ENCODE measurements at regions not wholly inside any gene's neighbourhood (a gene's known extent, or its start where the extent isn't known, plus 50 kb on each side); places are given as distances from the start of the nearest gene placed in this dataset.

- DNase-seq (ENCODE audit: low read depth in 4 of 4, low spot score in 1 of 4): no peak
Measured at GRCh38 chr3:35320646-35321407, 318.5 kb upstream of the ARPP21 start.

GRCh38 chr3:35322070-35322469 is 317.3 kb upstream of the ARPP21 start:
- no peak for DNase-seq (ENCODE audit: low read depth in 4 of 4, low spot score in 1 of 4)

DNA sequence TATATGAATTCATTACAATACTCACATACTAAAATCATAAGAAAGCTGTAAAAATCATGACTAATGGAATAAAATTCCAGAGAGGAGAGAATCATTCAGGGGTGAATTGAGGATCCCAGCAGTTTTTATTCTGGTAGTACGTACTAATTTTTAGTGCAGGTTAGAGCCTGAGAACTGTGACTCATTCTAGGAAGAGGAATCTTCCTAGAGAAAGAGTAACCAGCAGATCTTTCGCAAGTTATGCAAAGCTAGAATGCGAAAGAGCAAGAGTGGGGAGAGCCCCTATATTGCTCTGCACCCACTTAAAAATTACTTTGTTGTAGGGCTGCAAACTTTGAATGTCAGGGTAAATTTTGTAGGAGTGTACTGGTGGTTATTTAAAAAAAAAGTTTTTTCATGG is 303.6 kb upstream of the ARPP21 start:
- no peak for DNase-seq (ENCODE audit: low read depth in 4 of 4, low spot score in 1 of 4)

GRCh38 chr3:35336601-35337000 is 302.7 kb upstream of the ARPP21 start:
- no peak for DNase-seq (ENCODE audit: low read depth in 4 of 4, low spot score in 1 of 4)

- no peak for DNase-seq (ENCODE audit: low read depth in 4 of 4, low spot score in 1 of 4)
Measured at GRCh38 chr3:35338186-35338585, 301.1 kb upstream of the ARPP21 start.

GRCh38 chr3:35380196-35380595 is 259.1 kb upstream of the ARPP21 start:
- DNase-seq (ENCODE audit: low read depth in 4 of 4, low spot score in 1 of 4): no peak

- DNase-seq (ENCODE audit: low read depth in 4 of 4, low spot score in 1 of 4): no peak
Measured at GRCh38 chr3:35383216-35383615, 256.1 kb upstream of the ARPP21 start.

DNA sequence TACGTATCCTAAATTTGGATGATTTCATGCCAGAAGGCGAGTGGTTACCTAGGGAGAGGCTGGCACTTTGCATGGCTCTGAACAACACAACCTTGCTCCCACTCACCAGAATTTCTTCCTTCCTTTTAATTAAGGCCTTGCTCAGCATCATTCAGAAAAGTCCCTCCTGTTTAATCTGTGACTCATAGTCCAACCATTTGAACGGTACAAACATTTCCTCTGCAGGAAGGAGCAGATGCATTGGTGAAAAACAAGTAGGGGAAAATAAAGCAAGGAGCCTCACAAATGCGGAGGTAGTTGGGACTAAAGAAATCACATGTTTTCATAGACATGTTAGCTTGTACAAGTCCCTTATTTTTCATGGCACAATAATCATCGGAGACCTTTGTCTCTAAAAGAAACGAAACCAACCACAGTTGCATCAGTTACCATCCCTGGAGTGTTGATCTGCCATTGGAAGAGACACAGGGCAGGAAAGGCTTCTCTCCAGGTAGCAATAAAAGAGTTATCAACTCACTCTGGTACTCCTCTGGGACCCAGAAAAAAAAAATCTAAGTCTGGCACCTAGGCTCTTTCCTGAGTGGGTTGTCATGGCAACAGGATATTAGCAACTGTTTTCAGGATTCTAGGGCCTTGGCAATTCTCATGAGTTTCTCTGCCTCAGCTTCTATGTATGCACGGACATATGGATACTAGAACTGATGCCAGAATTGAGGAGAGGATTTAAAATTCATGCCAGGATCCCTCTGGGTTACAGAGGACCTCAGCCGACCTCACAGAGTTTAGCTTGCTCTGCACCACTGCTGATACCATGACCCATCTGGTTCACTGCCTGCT is 255.4 kb upstream of the ARPP21 start:
- DNase-seq (ENCODE audit: low read depth in 4 of 4, low spot score in 1 of 4): no peak

GRCh38 chr3:35385271-35385670 is 254.1 kb upstream of the ARPP21 start:
- DNase-seq (ENCODE audit: low read depth in 4 of 4, low spot score in 1 of 4): no peak

DNA sequence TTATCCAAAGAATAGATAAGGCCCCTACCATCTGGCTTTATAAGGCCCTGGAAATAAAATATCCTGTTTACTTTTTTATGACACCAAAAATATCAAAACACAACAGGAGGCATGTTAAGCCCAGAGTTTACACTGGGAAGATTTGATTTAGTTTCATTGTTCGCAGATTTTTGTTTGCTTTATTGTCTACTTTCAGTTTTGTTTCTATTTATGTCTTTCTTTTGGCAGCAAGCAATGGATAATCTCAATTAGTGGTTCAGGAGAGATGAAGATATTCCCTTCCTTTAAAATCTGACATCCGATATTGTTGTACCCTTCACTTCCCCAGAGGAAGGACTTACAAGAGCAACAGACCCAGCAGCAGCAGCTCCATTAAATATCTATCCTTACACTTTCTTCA is 249.4 kb upstream of the ARPP21 start:
- no peak for DNase-seq (ENCODE audit: low read depth in 4 of 4, low spot score in 1 of 4)

- DNase-seq (ENCODE audit: low read depth in 4 of 4, low spot score in 1 of 4): no peak
Measured at GRCh38 chr3:35392187-35392586, 247.1 kb upstream of the ARPP21 start.

DNA sequence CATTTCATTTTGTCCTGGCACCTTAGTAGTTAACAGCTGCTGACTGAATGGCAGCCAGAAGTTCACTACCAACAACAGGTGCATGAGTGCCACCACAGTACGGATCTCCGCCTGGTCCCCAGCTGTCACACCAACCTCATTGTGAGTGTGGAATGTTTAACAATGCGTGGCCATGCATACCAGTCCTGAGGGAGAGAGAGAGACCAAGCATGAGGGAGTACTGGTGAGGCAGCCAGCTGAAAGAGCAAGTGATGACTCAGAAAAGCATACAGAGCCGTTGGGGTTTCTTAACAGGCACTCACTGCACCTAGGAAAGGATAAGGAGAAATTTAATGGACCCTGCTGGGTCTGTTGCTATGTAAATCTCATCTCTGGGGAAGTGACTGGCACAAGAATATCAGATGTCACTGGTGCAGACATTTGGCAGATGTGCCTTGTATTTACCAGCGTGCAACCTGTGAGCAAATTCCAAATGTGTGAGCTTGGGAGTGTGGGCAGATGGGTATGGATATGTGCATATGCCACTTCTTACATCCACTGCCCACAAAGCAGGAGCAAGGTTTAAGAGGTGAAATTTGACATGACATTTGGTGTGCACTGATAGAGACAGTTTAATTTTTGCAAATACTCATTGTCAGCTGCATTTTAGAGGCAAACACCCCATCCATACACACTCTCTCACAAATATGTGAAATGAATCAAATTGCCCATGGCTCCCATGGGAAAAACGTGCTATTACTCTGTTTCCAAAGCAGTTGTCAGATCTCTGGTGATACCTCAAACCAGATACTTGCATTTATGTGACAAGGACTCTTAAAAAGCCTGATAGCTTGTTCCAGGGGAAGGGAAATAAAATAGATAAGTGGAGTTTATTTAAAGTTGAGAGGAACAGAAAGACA is 245.2 kb upstream of the ARPP21 start:
- DNase-seq (ENCODE audit: low read depth in 4 of 4, low spot score in 1 of 4): no peak

GRCh38 chr3:35394905-35395304 is 244.4 kb upstream of the ARPP21 start:
- no peak for DNase-seq (ENCODE audit: low read depth in 4 of 4, low spot score in 1 of 4)

- no peak for DNase-seq (ENCODE audit: low read depth in 4 of 4, low spot score in 1 of 4)
Measured at GRCh38 chr3:35401671-35402070, 237.7 kb upstream of the ARPP21 start.

GRCh38 chr3:35404571-35404970 is 234.8 kb upstream of the ARPP21 start:
- no peak for DNase-seq (ENCODE audit: low read depth in 4 of 4, low spot score in 1 of 4)

GRCh38 chr3:35408882-35409281 is 230.4 kb upstream of the ARPP21 start:
- DNase-seq (ENCODE audit: low read depth in 4 of 4, low spot score in 1 of 4): no peak

- no peak for DNase-seq (ENCODE audit: low read depth in 4 of 4, low spot score in 1 of 4)
Measured at GRCh38 chr3:35409991-35410390, 229.3 kb upstream of the ARPP21 start.

GRCh38 chr3:35413483-35413882 is 225.8 kb upstream of the ARPP21 start:
- DNase-seq (ENCODE audit: low read depth in 4 of 4, low spot score in 1 of 4): no peak

DNA sequence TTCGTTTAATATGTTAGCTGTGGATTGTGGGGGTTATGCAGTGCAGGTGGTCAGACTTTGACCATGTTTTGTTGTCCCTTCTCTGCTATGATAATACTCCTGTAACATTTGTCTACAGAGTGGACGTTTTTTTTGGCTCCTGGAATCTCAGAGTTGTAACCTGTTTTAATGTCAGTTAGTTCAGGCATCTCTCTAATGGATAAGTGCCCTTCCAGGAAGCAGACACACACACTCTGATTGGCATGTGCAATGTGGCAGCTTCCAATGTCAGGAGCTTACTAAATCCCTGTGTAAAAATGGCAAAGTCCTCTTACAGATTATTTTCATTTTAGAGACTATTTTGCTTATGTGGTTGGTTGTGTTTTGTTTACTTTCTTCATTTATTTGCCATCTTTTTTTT is 222.2 kb upstream of the ARPP21 start:
- no peak for DNase-seq (ENCODE audit: low read depth in 4 of 4, low spot score in 1 of 4)

- DNase-seq (ENCODE audit: low read depth in 4 of 4, low spot score in 1 of 4): no peak
Measured at GRCh38 chr3:35422101-35422500, 217.2 kb upstream of the ARPP21 start.

DNA sequence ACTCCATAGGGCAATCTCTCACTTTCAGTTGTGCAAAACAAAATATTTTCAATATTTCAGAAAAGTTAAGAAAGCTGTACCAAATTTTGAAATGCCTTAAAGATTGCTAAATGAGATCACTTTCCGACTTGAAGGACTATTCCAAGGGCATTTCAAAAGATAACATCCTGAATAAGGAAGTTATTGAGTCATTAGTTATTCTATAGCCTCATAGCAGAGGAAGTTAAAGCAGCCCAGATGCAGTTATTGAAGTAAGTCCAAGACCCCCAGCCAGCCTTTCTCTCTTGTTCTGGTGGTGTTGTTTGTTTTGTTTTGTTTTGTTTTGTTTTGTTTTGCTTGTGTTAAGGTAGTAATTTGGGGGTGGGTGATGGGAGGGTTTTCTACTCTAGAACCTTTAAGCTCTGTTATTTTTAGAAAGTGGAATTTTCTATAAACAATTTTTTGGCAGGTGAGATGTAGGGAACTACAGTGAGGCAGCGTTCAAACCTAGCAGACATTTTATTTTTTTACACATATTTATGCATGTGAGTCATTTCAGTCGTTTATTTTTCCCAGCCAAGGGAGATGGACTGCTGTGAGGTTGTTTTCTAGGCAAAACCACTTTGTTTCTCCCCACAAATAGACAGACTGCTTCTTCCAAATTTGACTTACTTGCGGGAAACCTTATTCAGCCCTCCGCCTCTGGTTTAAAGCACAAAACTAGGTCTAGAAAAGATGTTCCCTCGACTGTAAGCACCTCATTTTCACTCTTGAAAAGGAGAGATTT is 216.3 kb upstream of the ARPP21 start:
- no peak for DNase-seq (ENCODE audit: low read depth in 4 of 4, low spot score in 1 of 4)
